HUES48 (cell line): ENCODE measurements at regions not wholly inside any gene's neighbourhood (a gene's known extent, or its start where the extent isn't known, plus 50 kb on each side); places are given as distances from the start of the nearest gene placed in this dataset.
A peak's percentile ranks its signal among the peaks of the same experiment; 100 is the strongest.

Experiments
- H3K27ac ChIP-seq: one replicate; pipeline ENCODE4 v1.7.0; 2013; ENCODE audit warnings: low read depth, low read length, inconsistent platforms
- H3K27me3 ChIP-seq: 2 replicates; pipeline ENCODE4 v1.6.1; 2013; ENCODE audit warnings: mild to moderate bottlenecking, low read length; ENCODE audit not compliant: control insufficient read depth, insufficient read depth
- H3K36me3 ChIP-seq: 2 replicates; pipeline ENCODE4 v1.6.1; 2013; ENCODE audit warnings: low read length; ENCODE audit not compliant: control insufficient read depth, insufficient read depth
- H3K4me1 ChIP-seq: 2 replicates; pipeline ENCODE4 v1.6.1; 2013; ENCODE audit warnings: mild to moderate bottlenecking, low read length; ENCODE audit not compliant: control insufficient read depth, insufficient read depth
- H3K4me3 ChIP-seq: 2 replicates; pipeline ENCODE4 v1.5.1; 2013; ENCODE audit warnings: mild to moderate bottlenecking, low read depth, low read length
- H3K9ac ChIP-seq: 2 replicates; pipeline ENCODE4 v1.6.1; 2013; ENCODE audit warnings: mild to moderate bottlenecking, low read depth, low read length, moderate library complexity
- H3K9me3 ChIP-seq: 2 replicates; pipeline ENCODE4 v1.6.1; 2013; ENCODE audit warnings: low read length; ENCODE audit not compliant: control insufficient read depth, insufficient read depth

DNA sequence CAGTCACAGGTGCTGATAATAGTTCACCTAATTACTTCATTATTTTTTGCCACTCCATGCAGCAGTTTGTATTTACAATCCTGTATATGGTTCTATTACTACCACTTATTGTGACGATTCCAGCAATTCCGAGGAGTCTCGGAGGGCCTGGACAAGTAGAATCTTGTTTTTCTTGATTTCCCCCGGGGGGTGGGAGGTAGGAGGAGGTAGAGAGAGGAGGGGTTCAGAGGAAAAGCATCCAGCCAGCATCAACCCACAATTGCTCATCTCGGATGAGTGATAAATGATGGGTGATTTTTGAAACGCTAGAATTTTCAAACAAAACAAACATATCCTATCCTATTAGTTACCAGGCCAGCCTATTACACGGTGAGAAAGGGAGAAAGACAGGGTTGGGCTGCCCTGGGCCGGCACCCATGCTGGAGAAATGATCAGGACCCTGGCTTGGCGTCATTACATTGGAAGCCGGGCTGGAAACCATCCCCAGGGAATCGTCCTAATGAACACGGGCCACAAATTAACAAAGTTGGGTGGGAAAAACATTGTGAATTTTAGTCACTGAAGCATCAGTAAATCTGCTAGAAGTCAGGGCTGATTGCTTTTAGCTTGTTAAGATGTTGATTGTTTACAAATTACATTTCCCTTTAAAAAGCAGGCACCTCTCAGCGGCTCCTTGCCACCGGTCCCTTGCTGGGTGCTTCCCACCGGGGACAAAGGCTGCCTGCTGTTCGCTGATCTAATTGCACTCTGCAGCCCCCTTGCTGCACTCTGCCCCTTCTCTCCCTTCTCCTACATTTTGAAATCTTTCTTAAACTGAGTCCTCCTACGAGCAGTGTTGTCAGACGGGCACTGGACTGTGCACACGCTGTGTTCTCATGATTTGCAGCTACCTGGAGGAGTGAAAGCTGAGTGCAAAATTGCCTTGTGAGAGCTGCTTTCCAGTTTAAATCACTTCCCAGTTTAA lies 95.5 kb downstream of the FAM204A start:
- H3K4me3 ChIP-seq: peak overlapping the region; percentile 43
- H3K36me3 ChIP-seq: no peaks in the 10 kb centered on the region
- H3K9ac ChIP-seq: no peak overlapping the region
- H3K27ac ChIP-seq: peak overlapping the region; percentile 56
- no peaks in the 10 kb centered on the region for H3K9me3 ChIP-seq
- H3K4me1 ChIP-seq: peaks cover 21% of the 10 kb centered on the region
- peaks cover 97% of the 10 kb centered on the region for H3K27me3 ChIP-seq

DNA sequence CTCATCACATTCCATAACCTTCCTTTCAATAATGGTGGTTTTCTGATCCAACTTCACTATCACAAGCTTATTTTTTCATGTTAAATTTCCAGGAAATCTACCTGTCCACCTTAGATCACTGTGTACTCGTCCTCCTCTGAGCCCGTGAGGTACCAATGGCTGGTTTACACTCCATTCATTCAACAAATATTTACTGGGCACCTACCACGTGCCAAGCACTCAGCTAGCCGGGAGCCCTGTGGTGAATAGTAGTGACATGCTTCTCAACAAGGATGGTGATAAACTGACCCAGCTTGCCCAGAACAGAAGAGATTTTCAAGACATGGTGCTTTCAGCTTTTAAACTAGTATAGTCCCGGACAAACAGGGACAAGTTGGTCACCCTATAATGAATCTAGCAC lies 98.2 kb downstream of the FAM204A start:
- Histone ChIP-seq H3K36me3 (no peaks in the 10 kb centered on the region), H3K9me3 (no peaks in the 10 kb centered on the region), H3K27me3 (peaks cover 74% of the 10 kb centered on the region), H3K9ac (no peak overlapping the region), H3K4me1 (peaks cover 24% of the 10 kb centered on the region), H3K27ac (no peak overlapping the region), H3K4me3 (no peak overlapping the region)

GRCh38 chr10:118241229-118242137 lies 100.6 kb downstream of the FAM204A start:
- H3K27me3 ChIP-seq: peaks cover 52% of the 10 kb centered on the region
- H3K4me3 ChIP-seq: peak overlapping the region; percentile 22; the same call in 1 of the 2 replicates
- H3K36me3 ChIP-seq: no peaks in the 10 kb centered on the region

GRCh38 chr10:118239236-118239630 lies 102.9 kb downstream of the FAM204A start:
- 0 out of 2 replicates have a peak, but pooled peaks cover 2% of the 10 kb centered on the region for H3K4me1 ChIP-seq
- H3K9ac ChIP-seq: no peak overlapping the region
- H3K4me3 ChIP-seq: no peak overlapping the region
- H3K9me3 ChIP-seq: no peaks in the 10 kb centered on the region
- H3K36me3 ChIP-seq: no peaks in the 10 kb centered on the region
- H3K27ac ChIP-seq: no peak overlapping the region
- H3K27me3 ChIP-seq: peaks cover 30% of the 10 kb centered on the region

More at GRCh38 chr10:118241229-118242137, 100.6 kb downstream of the FAM204A start:
- Histone ChIP-seq H3K4me1 (peaks cover 12% of the 10 kb centered on the region), H3K9ac (no peak overlapping the region), H3K9me3 (no peaks in the 10 kb centered on the region), H3K27ac (no peak overlapping the region)

DNA sequence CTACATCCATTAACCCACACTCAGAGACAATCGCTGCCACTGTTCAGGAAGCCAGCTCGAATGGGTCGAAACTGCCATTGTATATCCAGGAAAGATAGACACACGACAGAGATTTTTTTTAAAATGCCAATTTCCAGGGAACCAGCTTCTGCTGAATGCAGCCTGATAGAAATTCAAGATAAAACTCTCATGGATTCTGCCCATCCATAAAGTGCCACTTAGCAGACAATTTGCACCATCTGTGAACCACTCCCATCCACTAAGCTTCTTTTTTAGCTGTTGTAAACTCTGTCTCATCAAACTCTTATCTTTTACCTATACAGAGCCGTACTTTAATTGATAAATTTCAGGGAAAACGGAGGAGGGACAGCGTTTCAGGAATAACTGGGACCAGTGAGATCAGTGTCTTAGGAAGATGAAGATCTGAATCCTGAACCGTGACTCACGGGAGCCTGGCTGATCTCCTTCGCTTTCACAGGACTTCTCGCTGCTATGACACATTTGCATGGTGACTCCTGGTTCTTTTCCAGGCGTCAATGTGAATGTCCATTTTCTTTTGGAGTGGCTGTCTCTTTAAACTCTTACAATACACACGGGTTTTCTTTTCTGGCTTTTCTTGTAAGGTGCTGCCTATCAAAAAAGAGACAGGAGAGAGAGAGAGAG lies 103.4 kb downstream of the FAM204A start:
- Histone ChIP-seq H3K4me3 (no peak overlapping the region), H3K9me3 (no peaks in the 10 kb centered on the region), H3K36me3 (no peaks in the 10 kb centered on the region), H3K9ac (no peak overlapping the region), H3K4me1 (0 out of 2 replicates have a peak, but pooled peaks cover 2% of the 10 kb centered on the region), H3K27ac (no peak overlapping the region), H3K27me3 (peaks cover 25% of the 10 kb centered on the region)

DNA sequence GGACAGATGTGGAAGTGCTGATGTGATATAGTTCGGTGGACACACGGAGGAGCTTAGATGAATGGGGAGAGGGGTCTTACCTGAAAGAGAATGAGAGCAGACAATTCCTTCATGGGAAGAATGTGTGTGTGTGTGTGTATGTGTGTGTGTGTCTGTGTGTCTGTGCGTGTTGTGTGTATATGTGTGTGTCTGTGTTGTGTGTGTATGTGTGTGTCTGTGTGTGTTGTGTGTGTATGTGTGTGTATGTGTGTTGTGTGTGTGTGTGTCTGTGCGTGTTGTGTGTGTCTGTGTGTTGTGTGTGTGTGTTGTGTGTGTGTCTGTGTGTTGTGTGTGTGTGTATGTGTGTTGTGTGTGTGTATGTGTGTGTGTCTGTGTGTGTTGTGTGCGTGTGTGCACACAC lies 104.2 kb downstream of the FAM204A start:
- Histone ChIP-seq H3K36me3 (no peaks in the 10 kb centered on the region), H3K27ac (no peak overlapping the region), H3K9me3 (no peaks in the 10 kb centered on the region), H3K9ac (no peak overlapping the region), H3K4me1 (0 out of 2 replicates have a peak, but pooled peaks cover 2% of the 10 kb centered on the region), H3K4me3 (no peak overlapping the region), H3K27me3 (peaks cover 17% of the 10 kb centered on the region)

DNA sequence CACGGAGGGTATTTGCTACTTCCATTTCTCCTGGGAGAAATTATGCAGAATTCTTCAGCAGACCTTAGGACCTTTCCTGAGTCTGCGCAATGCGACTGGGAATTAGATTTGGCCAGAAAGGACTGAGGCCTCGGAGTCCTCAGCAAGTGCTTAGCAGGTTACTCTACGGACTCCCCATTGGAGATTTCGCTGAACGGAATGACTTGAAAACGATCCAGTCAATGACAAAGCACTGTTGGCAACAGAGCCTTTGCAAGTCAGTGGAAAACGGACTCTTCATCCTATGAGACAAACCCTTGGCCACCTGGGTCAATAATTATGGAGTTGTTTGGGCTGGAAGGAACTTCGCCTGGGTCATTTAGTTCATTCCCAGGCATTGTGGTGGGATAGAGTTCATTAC lies 107.4 kb downstream of the FAM204A start:
- Histone ChIP-seq H3K9ac (no peak overlapping the region), H3K27me3 (no peaks in the 10 kb centered on the region)

DNA sequence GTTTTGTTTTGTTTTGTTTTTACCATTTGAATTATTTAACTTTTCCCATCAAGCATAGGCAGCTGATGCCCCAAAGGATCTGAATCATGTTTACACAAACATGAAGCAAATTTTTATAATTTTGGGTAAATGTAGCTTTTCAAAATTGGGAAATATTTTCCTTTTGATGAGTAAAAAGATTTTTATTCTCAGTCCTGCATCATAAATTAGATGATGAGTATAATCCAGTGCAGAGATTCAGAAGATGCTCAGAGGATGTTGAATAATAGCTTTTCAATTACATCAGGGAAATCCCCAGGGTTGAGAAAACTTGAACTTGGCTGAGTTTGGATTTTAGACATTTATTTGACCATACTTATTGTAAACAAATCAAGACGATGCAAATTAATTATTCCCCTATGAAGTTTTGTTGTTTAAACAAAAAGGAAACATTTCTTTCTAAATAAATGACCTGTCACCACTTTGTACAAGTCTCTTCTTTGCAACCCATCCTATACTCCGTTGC lies 121.7 kb downstream of the FAM204A start:
- H3K27ac ChIP-seq: no peak overlapping the region
- H3K9me3 ChIP-seq: no peaks in the 10 kb centered on the region
- H3K4me1 ChIP-seq: no peaks in the 10 kb centered on the region
- no peak overlapping the region for H3K4me3 ChIP-seq
- H3K27me3 ChIP-seq: no peaks in the 10 kb centered on the region
- no peak overlapping the region for H3K9ac ChIP-seq
- H3K36me3 ChIP-seq: no peaks in the 10 kb centered on the region

More for the DNA sequence above, 107.4 kb downstream of the FAM204A start:
- no peak overlapping the region for H3K27ac ChIP-seq
- H3K9me3 ChIP-seq: no peaks in the 10 kb centered on the region
- no peaks in the 10 kb centered on the region for H3K36me3 ChIP-seq
- H3K4me3 ChIP-seq: no peak overlapping the region
- H3K4me1 ChIP-seq: no peaks in the 10 kb centered on the region

- Histone ChIP-seq H3K4me3 (no peak overlapping the region), H3K9me3 (no peaks in the 10 kb centered on the region), H3K4me1 (no peaks in the 10 kb centered on the region), H3K27ac (no peak overlapping the region), H3K27me3 (no peaks in the 10 kb centered on the region), H3K9ac (no peak overlapping the region), H3K36me3 (no peaks in the 10 kb centered on the region)
Measured at GRCh38 chr10:118218562-118218961, 123.6 kb downstream of the FAM204A start.

- Histone ChIP-seq H3K4me1 (no peaks in the 10 kb centered on the region), H3K27ac (no peak overlapping the region), H3K27me3 (no peaks in the 10 kb centered on the region), H3K36me3 (no peaks in the 10 kb centered on the region), H3K9ac (no peak overlapping the region), H3K9me3 (no peaks in the 10 kb centered on the region), H3K4me3 (no peak overlapping the region)
Measured at GRCh38 chr10:118216571-118217170, 125.5 kb downstream of the FAM204A start.
